ENCODE measurements at regions not wholly inside any gene's neighbourhood (a gene's known extent, or its start where the extent isn't known, plus 50 kb on each side); places are given as distances from the start of the nearest gene placed in this dataset.

- H3K4me1 ChIP-seq (ENCODE audit: insufficient read depth), result no peaks in the 10 kb centered on the region
- no peak overlapping the region for H3K27ac ChIP-seq (ENCODE audit: low read depth)
- no peaks in the 10 kb centered on the region for H3K36me3 ChIP-seq (ENCODE audit: insufficient read depth)
- no peak for DNase-seq (ENCODE audit: extremely low spot score)
- H3K4me3 ChIP-seq (ENCODE audit: low read depth, low read length), result no peak overlapping the region
These were observed 523.5 kb upstream of the BCHE start for GRCh38 chr3:166360720-166361119.

GRCh38 chr3:166351461-166351860 lies 514.2 kb upstream of the BCHE start:
- Histone ChIP-seq H3K27ac (ENCODE audit: low read depth) (no peak overlapping the region), H3K36me3 (ENCODE audit: insufficient read depth) (no peaks in the 10 kb centered on the region), H3K4me1 (ENCODE audit: insufficient read depth) (no peaks in the 10 kb centered on the region), H3K4me3 (ENCODE audit: low read depth, low read length) (no peak overlapping the region)
- no peak for DNase-seq (ENCODE audit: extremely low spot score)
- 58% methylated on average over 1 of the region's 1 CpG for WGBS

- no peak for DNase-seq (ENCODE audit: extremely low spot score)
- no peak overlapping the region for H3K4me3 ChIP-seq (ENCODE audit: low read depth, low read length)
- no peaks in the 10 kb centered on the region for H3K36me3 ChIP-seq (ENCODE audit: insufficient read depth)
- H3K4me1 ChIP-seq (ENCODE audit: insufficient read depth), result no peaks in the 10 kb centered on the region
- no peak overlapping the region for H3K27ac ChIP-seq (ENCODE audit: low read depth)
These were observed 503.5 kb upstream of the BCHE start for GRCh38 chr3:166340604-166341266.

- Histone ChIP-seq H3K36me3 (ENCODE audit: insufficient read depth) (no peaks in the 10 kb centered on the region), H3K27ac (ENCODE audit: low read depth) (no peak overlapping the region), H3K4me3 (ENCODE audit: low read depth, low read length) (no peak overlapping the region), H3K4me1 (ENCODE audit: insufficient read depth) (no peaks in the 10 kb centered on the region)
- no peak for DNase-seq (ENCODE audit: extremely low spot score)
- WGBS, result 88% methylated on average over 5 of the region's 5 CpGs
These were observed 487.2 kb upstream of the BCHE start for GRCh38 chr3:166324401-166324800.

- no peaks in the 10 kb centered on the region for H3K36me3 ChIP-seq (ENCODE audit: insufficient read depth)
- H3K4me1 ChIP-seq (ENCODE audit: insufficient read depth), result no peaks in the 10 kb centered on the region
- WGBS, result 77% methylated on average over 1 of the region's 1 CpG
- DNase-seq (ENCODE audit: extremely low spot score), result no peak
- no peak overlapping the region for H3K4me3 ChIP-seq (ENCODE audit: low read depth, low read length)
- H3K27ac ChIP-seq (ENCODE audit: low read depth), result no peak overlapping the region
These were observed 485.2 kb upstream of the BCHE start for GRCh38 chr3:166322391-166322790.

GRCh38 chr3:166307756-166308350 lies 470.6 kb upstream of the BCHE start:
- no peak overlapping the region for H3K27ac ChIP-seq (ENCODE audit: low read depth)
- DNase-seq (ENCODE audit: extremely low spot score), result no peak
- H3K4me1 ChIP-seq (ENCODE audit: insufficient read depth), result no peaks in the 10 kb centered on the region
- 48% methylated on average over 3 of the region's 3 CpGs for WGBS
- H3K4me3 ChIP-seq (ENCODE audit: low read depth, low read length), result no peak overlapping the region
- no peaks in the 10 kb centered on the region for H3K36me3 ChIP-seq (ENCODE audit: insufficient read depth)

- Histone ChIP-seq H3K36me3 (ENCODE audit: insufficient read depth) (no peaks in the 10 kb centered on the region), H3K4me3 (ENCODE audit: low read depth, low read length) (no peak overlapping the region), H3K27ac (ENCODE audit: low read depth) (no peak overlapping the region), H3K4me1 (ENCODE audit: insufficient read depth) (no peaks in the 10 kb centered on the region)
- no peak for DNase-seq (ENCODE audit: extremely low spot score)
- WGBS, result 66% methylated on average over 4 of the region's 4 CpGs
These were observed 467.4 kb upstream of the BCHE start for GRCh38 chr3:166304584-166304983.

GRCh38 chr3:166303681-166304080 lies 466.5 kb upstream of the BCHE start:
- no peak overlapping the region for H3K27ac ChIP-seq (ENCODE audit: low read depth)
- no peaks in the 10 kb centered on the region for H3K36me3 ChIP-seq (ENCODE audit: insufficient read depth)
- H3K4me3 ChIP-seq (ENCODE audit: low read depth, low read length), result no peak overlapping the region
- DNase-seq (ENCODE audit: extremely low spot score), result no peak
- no peaks in the 10 kb centered on the region for H3K4me1 ChIP-seq (ENCODE audit: insufficient read depth)

- 92% methylated on average over 2 of the region's 2 CpGs for WGBS
- H3K36me3 ChIP-seq (ENCODE audit: insufficient read depth), result no peaks in the 10 kb centered on the region
- no peak for DNase-seq (ENCODE audit: extremely low spot score)
- H3K4me1 ChIP-seq (ENCODE audit: insufficient read depth), result no peaks in the 10 kb centered on the region
- H3K27ac ChIP-seq (ENCODE audit: low read depth), result no peak overlapping the region
- no peak overlapping the region for H3K4me3 ChIP-seq (ENCODE audit: low read depth, low read length)
These were observed 465.1 kb upstream of the BCHE start for GRCh38 chr3:166302331-166302730.

- DNase-seq (ENCODE audit: extremely low spot score), result no peak
- 62% methylated on average over 5 of the region's 5 CpGs for WGBS
- Histone ChIP-seq H3K4me3 (ENCODE audit: low read depth, low read length) (no peak overlapping the region), H3K27ac (ENCODE audit: low read depth) (no peak overlapping the region), H3K36me3 (ENCODE audit: insufficient read depth) (no peaks in the 10 kb centered on the region), H3K4me1 (ENCODE audit: insufficient read depth) (no peaks in the 10 kb centered on the region)
These were observed 459.1 kb upstream of the BCHE start for GRCh38 chr3:166296179-166296783.

GRCh38 chr3:166291186-166291955 lies 454.1 kb upstream of the BCHE start:
- no peak overlapping the region for H3K27ac ChIP-seq (ENCODE audit: low read depth)
- H3K4me3 ChIP-seq (ENCODE audit: low read depth, low read length), result no peak overlapping the region
- no peak for DNase-seq (ENCODE audit: extremely low spot score)
- H3K36me3 ChIP-seq (ENCODE audit: insufficient read depth), result no peaks in the 10 kb centered on the region
- H3K4me1 ChIP-seq (ENCODE audit: insufficient read depth), result no peaks in the 10 kb centered on the region
- 66% methylated on average over 5 of the region's 5 CpGs for WGBS

- Histone ChIP-seq H3K36me3 (ENCODE audit: insufficient read depth) (no peaks in the 10 kb centered on the region), H3K4me1 (ENCODE audit: insufficient read depth) (no peaks in the 10 kb centered on the region), H3K27ac (ENCODE audit: low read depth) (no peak overlapping the region), H3K4me3 (ENCODE audit: low read depth, low read length) (no peak overlapping the region)
- no peak for DNase-seq (ENCODE audit: extremely low spot score)
- 84% methylated on average over 2 of the region's 2 CpGs for WGBS
These were observed 447.8 kb upstream of the BCHE start for GRCh38 chr3:166285001-166285400.

GRCh38 chr3:166283840-166284239 lies 446.6 kb upstream of the BCHE start:
- H3K36me3 ChIP-seq (ENCODE audit: insufficient read depth), result no peaks in the 10 kb centered on the region
- H3K27ac ChIP-seq (ENCODE audit: low read depth), result no peak overlapping the region
- no peaks in the 10 kb centered on the region for H3K4me1 ChIP-seq (ENCODE audit: insufficient read depth)
- DNase-seq (ENCODE audit: extremely low spot score), result no peak
- H3K4me3 ChIP-seq (ENCODE audit: low read depth, low read length), result no peak overlapping the region
- 48% methylated on average over 5 of the region's 5 CpGs for WGBS

- H3K4me3 ChIP-seq (ENCODE audit: low read depth, low read length), result no peak overlapping the region
- no peak for DNase-seq (ENCODE audit: extremely low spot score)
- no peak overlapping the region for H3K27ac ChIP-seq (ENCODE audit: low read depth)
- no peaks in the 10 kb centered on the region for H3K4me1 ChIP-seq (ENCODE audit: insufficient read depth)
- H3K36me3 ChIP-seq (ENCODE audit: insufficient read depth), result no peaks in the 10 kb centered on the region
- WGBS, result 49% methylated on average over 2 of the region's 2 CpGs
These were observed 445.7 kb upstream of the BCHE start for GRCh38 chr3:166282931-166283330.
